Body of pancreas (tissue), 4 donors: ENCODE measurements at regions not wholly inside any gene's neighbourhood (a gene's known extent, or its start where the extent isn't known, plus 50 kb on each side); places are given as distances from the start of the nearest gene placed in this dataset.

Experiments
- CTCF ChIP-seq, 7 experiments: fragments of 450-650 bp in 4 of 7; fragments of 200-600 bp in 3 of 7; sonication (generic) in 3 of 7; IDR thresholded peaks; one replicate each; pipeline ENCODE4 v1.5.1; 2016 to 2019; ENCODE audit warnings: antibody characterized with exemption in 7 of 7
- POLR2A ChIP-seq, 3 donors: fragments of 450-650 bp; IDR thresholded peaks; one replicate each; pipeline ENCODE4 v1.6.1; 2016; ENCODE audit warnings: antibody characterized with exemption in 3 of 3, mild to moderate bottlenecking in 2 of 3

- TF ChIP-seq CTCF (IDR thresholded peaks at IDR 0.05), result no peak
- no peak for TF ChIP-seq POLR2A (IDR thresholded peaks at IDR 0.05)
Measured at GRCh38 chr7:115269486-115269885, 347.6 kb downstream of the MDFIC start.
